Esophagus squamous epithelium (tissue), 5 donors: ENCODE measurements at regions not wholly inside any gene's neighbourhood (a gene's known extent, or its start where the extent isn't known, plus 50 kb on each side); places are given as distances from the start of the nearest gene placed in this dataset.

Source experiments
- DNase-seq: peaks from one replicate; lab custom pipeline; 2025; lab: John Stamatoyannopoulos, UW
- H3K27ac ChIP-seq, 4 donors: fragments of 200-600 bp; sonication (generic); one replicate each; pipeline ENCODE4 v1.5.1; 2016 to 2019; ENCODE audit warnings: mild to moderate bottlenecking in 1 of 4
- H3K27me3 ChIP-seq, 4 donors: fragments of 200-600 bp; sonication (generic); 1 replicate in 3 of 4; 2 replicates in 1 of 4; pipeline versions ENCODE4 v1.5.1 to v1.6.0; 2017 to 2021; ENCODE audit warnings: antibody characterized with exemption in 1 of 4
- H3K36me3 ChIP-seq, 3 donors: fragments of 200-600 bp; sonication (generic); one replicate each; pipeline ENCODE4 v1.5.1; 2016 to 2019
- H3K4me1 ChIP-seq, 3 donors: fragments of 200-600 bp; sonication (generic); one replicate each; pipeline ENCODE4 v1.5.1; 2017 to 2019
- H3K4me3 ChIP-seq, 4 donors: fragments of 200-600 bp; sonication (generic); 1 replicate in 3 of 4; 2 replicates in 1 of 4; pipeline ENCODE4 v1.5.1; 2016 to 2019; ENCODE audit warnings: mild to moderate bottlenecking in 2 of 4, moderate library complexity in 1 of 4
- H3K9me3 ChIP-seq, 3 donors: fragments of 200-600 bp; sonication (generic); one replicate each; pipeline ENCODE4 v1.5.1; 2016 to 2019
- CTCF ChIP-seq, 6 experiments: fragments of 450-650 bp in 4 of 6; fragments of 200-600 bp in 2 of 6; sonication (generic) in 2 of 6; IDR thresholded peaks; one replicate each; pipeline ENCODE4 v1.5.1; 2016 to 2019; ENCODE audit warnings: antibody characterized with exemption in 6 of 6, mild to moderate bottlenecking in 4 of 6, moderate library complexity in 4 of 6
- POLR2A ChIP-seq, 4 donors: fragments of 450-650 bp; IDR thresholded peaks; one replicate each; pipeline ENCODE4 v1.6.1; 2017; ENCODE audit warnings: antibody characterized with exemption in 4 of 4, mild to moderate bottlenecking in 4 of 4, moderate library complexity in 3 of 4
- WGBS, 2 donors: methylation state at CpG; one replicate each; pipeline ENCODE4 v1.1.5; 2018; 5-methylcytosine and 5-hydroxymethylcytosine counted together
- intact Hi-C: fragments of 100-400 bp; cut with DNase I; formaldehyde crosslinking; loops from one replicate; pipeline ENCODE4 v1.15.0; 2022
- donor health status: DM: yes; HTN: yes; CAD: no.

DNA sequence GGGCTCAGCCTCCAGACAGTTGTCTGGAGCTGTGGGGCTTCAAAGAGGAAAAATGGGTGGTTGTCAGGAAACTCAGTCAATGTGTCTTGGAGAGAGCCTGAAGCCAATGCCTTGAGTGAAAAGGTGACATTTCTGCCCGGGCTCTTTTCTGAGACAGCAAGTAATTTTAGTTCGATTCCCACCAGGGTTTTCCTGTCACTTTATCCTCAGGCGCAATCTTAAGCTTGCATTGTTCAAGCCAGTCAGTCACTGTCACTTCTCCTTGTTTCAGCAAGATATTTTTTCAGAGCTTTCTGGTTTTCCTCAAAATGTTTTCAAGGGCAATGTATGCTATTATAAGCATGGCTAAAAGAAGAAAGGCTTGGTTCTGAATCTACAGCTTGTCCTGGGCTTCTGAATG, 404.7 kb upstream of the SEL1L start:
- Histone ChIP-seq H3K36me3 (no peaks in the 10 kb centered on the region), H3K4me1 (no peaks in the 10 kb centered on the region), H3K27me3 (no peaks in the 10 kb centered on the region), H3K27ac (no peak overlapping the region), H3K4me3 (no peak overlapping the region), H3K9me3 (no peaks in the 10 kb centered on the region)
- WGBS, 2 donors, result 66 to 73% methylated on average over 3 of the region's 3 CpGs
- no peak for DNase-seq
- TF ChIP-seq CTCF (IDR thresholded peaks at IDR 0.05), result no peak
- intact Hi-C loops, result no loop called here

GRCh38 chr14:81940651-81941050, 407.0 kb upstream of the SEL1L start:
- Histone ChIP-seq H3K4me3 (no peak overlapping the region), H3K36me3 (no peaks in the 10 kb centered on the region), H3K9me3 (no peaks in the 10 kb centered on the region), H3K4me1 (no peaks in the 10 kb centered on the region), H3K27me3 (no peaks in the 10 kb centered on the region), H3K27ac (no peak overlapping the region)
- intact Hi-C loops, result no loop called here
- TF ChIP-seq POLR2A (IDR thresholded peaks at IDR 0.05) (no peak), CTCF (IDR thresholded peaks at IDR 0.05) (no peak)
- no peak for DNase-seq
- WGBS, 2 donors, result 36 to 73% methylated on average over 1 of the region's 1 CpG

DNA sequence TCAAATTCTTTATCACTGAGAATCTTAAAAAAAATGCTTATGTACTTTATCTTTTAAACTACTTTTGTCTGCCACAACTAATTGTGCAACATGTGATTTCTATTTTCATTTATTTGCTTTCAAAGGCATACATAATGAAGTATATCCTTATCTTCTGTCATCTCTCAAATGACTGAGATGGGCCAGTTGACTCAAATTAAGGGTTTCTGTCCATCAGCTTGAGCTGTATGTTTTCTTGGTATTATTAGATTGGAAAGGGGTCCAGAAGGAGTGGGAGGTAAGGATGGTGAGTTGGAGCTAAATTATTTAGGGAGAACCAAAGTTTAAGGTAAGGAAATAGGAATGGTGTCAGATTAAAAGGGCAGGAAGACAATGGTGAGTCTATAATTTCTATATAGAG, 408.4 kb upstream of the SEL1L start:
- Histone ChIP-seq H3K36me3 (no peaks in the 10 kb centered on the region), H3K27ac (no peak overlapping the region), H3K4me1 (peaks cover 0 to 6% (median 0%) of the 10 kb centered on the region in 3 donors), H3K27me3 (no peaks in the 10 kb centered on the region), H3K4me3 (no peak overlapping the region), H3K9me3 (no peaks in the 10 kb centered on the region)
- DNase-seq, result no peak
- no peak for TF ChIP-seq CTCF (IDR thresholded peaks at IDR 0.05)
- TF ChIP-seq POLR2A (IDR thresholded peaks at IDR 0.05), result no peak
- intact Hi-C loops, result no loop called here

DNA sequence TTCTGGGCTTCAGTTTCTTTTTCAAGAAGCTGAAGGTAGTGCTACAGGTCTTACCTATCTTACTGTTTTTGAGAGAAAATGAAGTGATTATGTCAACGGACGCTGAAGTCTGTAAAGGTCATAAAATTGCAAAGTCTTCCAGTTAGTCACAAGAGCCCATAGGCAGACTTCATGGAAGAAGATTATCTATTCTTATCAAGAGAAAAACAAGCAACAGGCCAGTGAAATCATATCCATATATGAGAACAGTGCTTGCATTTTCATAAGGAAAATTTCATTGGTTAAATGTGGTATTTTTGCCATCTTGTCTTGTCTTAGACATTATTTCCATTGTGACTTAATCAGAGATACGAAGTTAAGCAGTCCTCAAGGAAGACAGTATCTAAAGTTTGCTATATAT, 412.7 kb upstream of the SEL1L start:
- WGBS, 2 donors, result 76 to 86% methylated on average over 3 of the region's 3 CpGs
- no peak for DNase-seq
- Histone ChIP-seq H3K4me3 (no peak overlapping the region), H3K27me3 (no peaks in the 10 kb centered on the region), H3K36me3 (no peaks in the 10 kb centered on the region), H3K4me1 (peaks cover 0 to 8% (median 0%) of the 10 kb centered on the region in 3 donors), H3K9me3 (no peaks in the 10 kb centered on the region), H3K27ac (no peak overlapping the region)
- intact Hi-C loops, result no loop called here
- TF ChIP-seq CTCF (IDR thresholded peaks at IDR 0.05) (no peak), POLR2A (IDR thresholded peaks at IDR 0.05) (no peak)

GRCh38 chr14:81946834-81947798, 413.5 kb upstream of the SEL1L start:
- Histone ChIP-seq H3K36me3 (no peaks in the 10 kb centered on the region), H3K9me3 (no peaks in the 10 kb centered on the region), H3K27me3 (no peaks in the 10 kb centered on the region), H3K4me3 (no peak overlapping the region), H3K27ac (no peak overlapping the region), H3K4me1 (peaks cover 0 to 8% (median 0%) of the 10 kb centered on the region in 3 donors)
- intact Hi-C loops, result no loop called here
- DNase-seq, result no peak
- 43 to 46% methylated on average over 7 to 8 of the region's 8 CpGs for WGBS, 2 donors
- no peak for TF ChIP-seq POLR2A (IDR thresholded peaks at IDR 0.05)
- TF ChIP-seq CTCF (IDR thresholded peaks at IDR 0.05), result no peak
